Activated naive CD8-positive, alpha-beta T cell treated with anti-CD3 and anti-CD28 coated beads for 36 hours (primary cell): ENCODE measurements at regions not wholly inside any gene's neighbourhood (a gene's known extent, or its start where the extent isn't known, plus 50 kb on each side); places are given as distances from the start of the nearest gene placed in this dataset.
"Not testable (repeated sequence)": the region's sequence is repeated elsewhere in the genome, so short reads cannot be mapped to it uniquely, and the experiment has no call there.

Experiments used
- DNase-seq: peaks from one replicate; pipeline ENCODE4 v3.0.0; 2021
- H3K27ac Mint-ChIP-seq: one replicate; pipeline ENCODE4 v1.8.0; 2022; ENCODE audit warnings: mild to moderate bottlenecking, moderate library complexity, mixed read lengths
- H3K27me3 Mint-ChIP-seq: one replicate; pipeline ENCODE4 v1.8.0; 2022; ENCODE audit warnings: mild to moderate bottlenecking, mixed read lengths
- H3K36me3 Mint-ChIP-seq: one replicate; pipeline ENCODE4 v1.8.0; 2021; ENCODE audit warnings: mild to moderate bottlenecking, mixed read lengths
- H3K4me1 Mint-ChIP-seq: one replicate; pipeline ENCODE4 v1.8.0; 2021; ENCODE audit warnings: mixed read lengths
- H3K4me3 Mint-ChIP-seq: one replicate; pipeline ENCODE4 v1.8.0; 2022; ENCODE audit warnings: mild to moderate bottlenecking, moderate library complexity, mixed read lengths
- H3K9me3 Mint-ChIP-seq: one replicate; pipeline ENCODE4 v1.8.0; 2022; ENCODE audit warnings: mixed read lengths

GRCh38 chr9:28124917-28125316, 551.6 kb upstream of the C9orf72 start:
- Mint-ChIP-seq H3K27me3 (peaks cover 5% of the 10 kb centered on the region), H3K36me3 (no peaks in the 10 kb centered on the region), H3K4me3 (no peak overlapping the region), H3K27ac (no peak overlapping the region), H3K4me1 (no peaks in the 10 kb centered on the region), H3K9me3 (no peaks in the 10 kb centered on the region)
- no peak for DNase-seq

- no peak overlapping the region for H3K27ac Mint-ChIP-seq
- no peak overlapping the region for H3K4me3 Mint-ChIP-seq
- DNase-seq, result no peak
- H3K9me3 Mint-ChIP-seq, result no peaks in the 10 kb centered on the region
- no peaks in the 10 kb centered on the region for H3K4me1 Mint-ChIP-seq
- H3K36me3 Mint-ChIP-seq, result no peaks in the 10 kb centered on the region
- H3K27me3 Mint-ChIP-seq, result peaks cover 5% of the 10 kb centered on the region
Measured at GRCh38 chr9:28127101-28127500, 553.8 kb upstream of the C9orf72 start.

GRCh38 chr9:28134446-28134976, 561.2 kb upstream of the C9orf72 start:
- Mint-ChIP-seq H3K9me3 (no peaks in the 10 kb centered on the region), H3K4me3 (no peak overlapping the region), H3K36me3 (no peaks in the 10 kb centered on the region), H3K4me1 (no peaks in the 10 kb centered on the region), H3K27ac (no peak overlapping the region), H3K27me3 (no peaks in the 10 kb centered on the region)
- DNase-seq, result no peak

- Mint-ChIP-seq H3K4me1 (no peaks in the 10 kb centered on the region), H3K27me3 (no peaks in the 10 kb centered on the region), H3K36me3 (no peaks in the 10 kb centered on the region)
Measured at GRCh38 chr9:28135549-28135948, 562.3 kb upstream of the C9orf72 start.

GRCh38 chr9:28136113-28136512, 562.8 kb upstream of the C9orf72 start:
- no peaks in the 10 kb centered on the region for H3K4me1 Mint-ChIP-seq
- H3K27me3 Mint-ChIP-seq, result no peaks in the 10 kb centered on the region
- no peaks in the 10 kb centered on the region for H3K36me3 Mint-ChIP-seq
- no peaks in the 10 kb centered on the region for H3K9me3 Mint-ChIP-seq
- no peak for DNase-seq
- no peak overlapping the region for H3K4me3 Mint-ChIP-seq
- no peak overlapping the region for H3K27ac Mint-ChIP-seq

More at GRCh38 chr9:28135549-28135948, 562.3 kb upstream of the C9orf72 start:
- H3K27ac Mint-ChIP-seq, result no peak overlapping the region
- no peaks in the 10 kb centered on the region for H3K9me3 Mint-ChIP-seq
- no peak overlapping the region for H3K4me3 Mint-ChIP-seq
- no peak for DNase-seq

GRCh38 chr9:28147430-28147829, 574.1 kb upstream of the C9orf72 start:
- not testable (repeated sequence) for H3K9me3 Mint-ChIP-seq, H3K4me3 Mint-ChIP-seq, DNase-seq, H3K27ac Mint-ChIP-seq, H3K36me3 Mint-ChIP-seq, H3K4me1 Mint-ChIP-seq, H3K27me3 Mint-ChIP-seq

- H3K27me3 Mint-ChIP-seq, H3K4me3 Mint-ChIP-seq, H3K4me1 Mint-ChIP-seq, H3K27ac Mint-ChIP-seq, H3K36me3 Mint-ChIP-seq, DNase-seq, H3K9me3 Mint-ChIP-seq: not testable (repeated sequence)
Measured at GRCh38 chr9:28147923-28148597, 574.8 kb upstream of the C9orf72 start.

- H3K27me3 Mint-ChIP-seq, H3K4me1 Mint-ChIP-seq, H3K9me3 Mint-ChIP-seq, H3K27ac Mint-ChIP-seq, DNase-seq, H3K36me3 Mint-ChIP-seq, H3K4me3 Mint-ChIP-seq: not testable (repeated sequence)
Measured at GRCh38 chr9:28149361-28150050, 576.2 kb upstream of the C9orf72 start.

- DNase-seq, result no peak
- Mint-ChIP-seq H3K4me3 (no peak overlapping the region), H3K4me1 (no peaks in the 10 kb centered on the region), H3K27ac (no peak overlapping the region), H3K36me3 (no peaks in the 10 kb centered on the region), H3K9me3 (no peaks in the 10 kb centered on the region), H3K27me3 (no peaks in the 10 kb centered on the region)
Measured at GRCh38 chr9:28155067-28155466, 581.8 kb upstream of the C9orf72 start.

- H3K4me1 Mint-ChIP-seq, result no peaks in the 10 kb centered on the region
- H3K36me3 Mint-ChIP-seq, result no peaks in the 10 kb centered on the region
- no peak overlapping the region for H3K4me3 Mint-ChIP-seq
- H3K9me3 Mint-ChIP-seq, result no peaks in the 10 kb centered on the region
- H3K27me3 Mint-ChIP-seq, result no peaks in the 10 kb centered on the region
- no peak overlapping the region for H3K27ac Mint-ChIP-seq
- no peak for DNase-seq
Measured at GRCh38 chr9:28155671-28156070, 582.4 kb upstream of the C9orf72 start.

GRCh38 chr9:28158451-28158850, 585.2 kb upstream of the C9orf72 start:
- H3K27ac Mint-ChIP-seq, result no peak overlapping the region
- no peaks in the 10 kb centered on the region for H3K4me1 Mint-ChIP-seq
- no peaks in the 10 kb centered on the region for H3K27me3 Mint-ChIP-seq
- no peak overlapping the region for H3K4me3 Mint-ChIP-seq
- DNase-seq, result no peak
- H3K36me3 Mint-ChIP-seq, result no peaks in the 10 kb centered on the region
- no peaks in the 10 kb centered on the region for H3K9me3 Mint-ChIP-seq

GRCh38 chr9:28163619-28164018, 590.3 kb upstream of the C9orf72 start:
- Mint-ChIP-seq H3K9me3 (no peaks in the 10 kb centered on the region), H3K4me1 (no peaks in the 10 kb centered on the region), H3K36me3 (no peaks in the 10 kb centered on the region), H3K4me3 (no peak overlapping the region), H3K27ac (no peak overlapping the region), H3K27me3 (no peaks in the 10 kb centered on the region)
- no peak for DNase-seq

- H3K4me3 Mint-ChIP-seq, result no peak overlapping the region
- no peaks in the 10 kb centered on the region for H3K9me3 Mint-ChIP-seq
- H3K27ac Mint-ChIP-seq, result no peak overlapping the region
- no peaks in the 10 kb centered on the region for H3K27me3 Mint-ChIP-seq
- no peaks in the 10 kb centered on the region for H3K36me3 Mint-ChIP-seq
- no peaks in the 10 kb centered on the region for H3K4me1 Mint-ChIP-seq
- no peak for DNase-seq
Measured at GRCh38 chr9:28166179-28166578, 592.9 kb upstream of the C9orf72 start.

GRCh38 chr9:28177142-28177541, 603.9 kb upstream of the C9orf72 start:
- no peaks in the 10 kb centered on the region for H3K4me1 Mint-ChIP-seq
- H3K4me3 Mint-ChIP-seq, result no peak overlapping the region
- no peak overlapping the region for H3K27ac Mint-ChIP-seq
- no peaks in the 10 kb centered on the region for H3K27me3 Mint-ChIP-seq
- DNase-seq, result no peak
- no peaks in the 10 kb centered on the region for H3K36me3 Mint-ChIP-seq
- H3K9me3 Mint-ChIP-seq, result no peaks in the 10 kb centered on the region

- no peak for DNase-seq
- Mint-ChIP-seq H3K27ac (no peak overlapping the region), H3K9me3 (no peaks in the 10 kb centered on the region), H3K4me1 (no peaks in the 10 kb centered on the region), H3K36me3 (no peaks in the 10 kb centered on the region), H3K27me3 (no peaks in the 10 kb centered on the region), H3K4me3 (no peak overlapping the region)
Measured at GRCh38 chr9:28177925-28178324, 604.6 kb upstream of the C9orf72 start.

GRCh38 chr9:28179893-28180292, 606.6 kb upstream of the C9orf72 start:
- Mint-ChIP-seq H3K27me3 (no peaks in the 10 kb centered on the region), H3K4me1 (no peaks in the 10 kb centered on the region), H3K36me3 (no peaks in the 10 kb centered on the region), H3K9me3 (no peaks in the 10 kb centered on the region), H3K27ac (no peak overlapping the region), H3K4me3 (no peak overlapping the region)
- DNase-seq, result no peak
